ENCODE measurements at regions not wholly inside any gene's neighbourhood (a gene's known extent, or its start where the extent isn't known, plus 50 kb on each side); places are given as distances from the start of the nearest gene placed in this dataset.

- no peak for DNase-seq (ENCODE audit: low read depth)
- no peak overlapping the region for H3K4me3 ChIP-seq (replicated peaks; ENCODE audit: low read depth, low read length)
- no peak for TF ChIP-seq CTCF (IDR thresholded peaks at IDR 0.05; ENCODE audit: low read length, missing control alignments)
Observed at GRCh38 chr7:131208777-131209176, 118.9 kb upstream of the MKLN1 start.

GRCh38 chr7:131210618-131211017, 117.1 kb upstream of the MKLN1 start:
- no peak overlapping the region for H3K4me3 ChIP-seq (replicated peaks; ENCODE audit: low read depth, low read length)
- DNase-seq (ENCODE audit: low read depth): no peak
- TF ChIP-seq CTCF (IDR thresholded peaks at IDR 0.05; ENCODE audit: low read length, missing control alignments): no peak

- TF ChIP-seq CTCF (IDR thresholded peaks at IDR 0.05; ENCODE audit: low read length, missing control alignments): no peak
- no peak for DNase-seq (ENCODE audit: low read depth)
- no peak overlapping the region for H3K4me3 ChIP-seq (replicated peaks; ENCODE audit: low read depth, low read length)
Observed at GRCh38 chr7:131211500-131211899, 116.2 kb upstream of the MKLN1 start.

GRCh38 chr7:131212114-131212513, 115.6 kb upstream of the MKLN1 start:
- H3K4me3 ChIP-seq (replicated peaks; ENCODE audit: low read depth, low read length): no peak overlapping the region
- peak; percentile 54 for DNase-seq (ENCODE audit: low read depth)
- TF ChIP-seq CTCF (IDR thresholded peaks at IDR 0.05; ENCODE audit: low read length, missing control alignments): no peak

- no peak for DNase-seq (ENCODE audit: low read depth)
- no peak for TF ChIP-seq CTCF (IDR thresholded peaks at IDR 0.05; ENCODE audit: low read length, missing control alignments)
- no peak overlapping the region for H3K4me3 ChIP-seq (replicated peaks; ENCODE audit: low read depth, low read length)
Observed at GRCh38 chr7:131218727-131219128, 108.9 kb upstream of the MKLN1 start.

GRCh38 chr7:131219312-131220041, 108.2 kb upstream of the MKLN1 start:
- DNase-seq (ENCODE audit: low read depth): peak; percentile 51

More at GRCh38 chr7:131219312-131220041, 108.2 kb upstream of the MKLN1 start:
- no peak for TF ChIP-seq CTCF (IDR thresholded peaks at IDR 0.05; ENCODE audit: low read length, missing control alignments)
- no peak overlapping the region for H3K4me3 ChIP-seq (replicated peaks; ENCODE audit: low read depth, low read length)

Data from fibroblast of pulmonary artery (primary cell).